ENCODE measurements at regions not wholly inside any gene's neighbourhood (a gene's known extent, or its start where the extent isn't known, plus 50 kb on each side); places are given as distances from the start of the nearest gene placed in this dataset.

- H3K4me1 ChIP-seq (ENCODE audit: control insufficient read depth in 1 of 2, low read depth in 2 of 2): peaks cover 14 to 58% of the 10 kb centered on the region in 2 donors
- no peaks in the 10 kb centered on the region for H3K27me3 ChIP-seq (replicated peaks; ENCODE audit: insufficient read depth)
- ATAC-seq (ENCODE audit: insufficient number of reproducible peaks, low FRiP score, low read depth): no peak
- no peaks in the 10 kb centered on the region for H3K36me3 ChIP-seq
- TF ChIP-seq CTCF (IDR thresholded peaks at IDR 0.05): no peak
- no peaks in the 10 kb centered on the region for H3K9me3 ChIP-seq
- H3K4me3 ChIP-seq: no peak overlapping the region
- no peak for DNase-seq (ENCODE audit: low spot score)
- no peak overlapping the region for H3K27ac ChIP-seq
These were observed 304.6 kb upstream of the DMRT1 start for GRCh38 chr9:536597-537511.

- no peaks in the 10 kb centered on the region for H3K36me3 ChIP-seq
- peaks cover 0 to 32% of the 10 kb centered on the region in 2 donors for H3K4me1 ChIP-seq (ENCODE audit: control insufficient read depth in 1 of 2, low read depth in 2 of 2)
- no peaks in the 10 kb centered on the region for H3K27me3 ChIP-seq (replicated peaks; ENCODE audit: insufficient read depth)
- DNase-seq (ENCODE audit: low spot score) (no peak), ATAC-seq (ENCODE audit: insufficient number of reproducible peaks, low FRiP score, low read depth) (no peak)
- no peaks in the 10 kb centered on the region for H3K9me3 ChIP-seq
- no peak for TF ChIP-seq CTCF (IDR thresholded peaks at IDR 0.05)
- no peak overlapping the region for H3K27ac ChIP-seq
- no peak overlapping the region for H3K4me3 ChIP-seq
These were observed 298.0 kb upstream of the DMRT1 start for GRCh38 chr9:543478-543877.

GRCh38 chr9:545480-545879 is 296.0 kb upstream of the DMRT1 start:
- Histone ChIP-seq H3K27me3 (replicated peaks; ENCODE audit: insufficient read depth) (no peaks in the 10 kb centered on the region), H3K36me3 (no peaks in the 10 kb centered on the region), H3K4me3 (no peak overlapping the region), H3K4me1 (ENCODE audit: control insufficient read depth in 1 of 2, low read depth in 2 of 2) (peaks cover 0 to 32% of the 10 kb centered on the region in 2 donors), H3K9me3 (no peaks in the 10 kb centered on the region), H3K27ac (peak overlapping the region; percentile 1 to 34)
- ATAC-seq (ENCODE audit: insufficient number of reproducible peaks, low FRiP score, low read depth): peak; percentile 97
- no peak for TF ChIP-seq CTCF (IDR thresholded peaks at IDR 0.05)
- peak; percentile 68 for DNase-seq (ENCODE audit: low spot score)

GRCh38 chr9:546235-546634 is 295.3 kb upstream of the DMRT1 start:
- Histone ChIP-seq H3K4me3 (no peak overlapping the region), H3K27me3 (replicated peaks; ENCODE audit: insufficient read depth) (no peaks in the 10 kb centered on the region), H3K36me3 (no peaks in the 10 kb centered on the region), H3K27ac (peak overlapping the region; percentile 1 to 34), H3K9me3 (no peaks in the 10 kb centered on the region), H3K4me1 (ENCODE audit: control insufficient read depth in 1 of 2, low read depth in 2 of 2) (peaks cover 0 to 32% of the 10 kb centered on the region in 2 donors)
- no peak for TF ChIP-seq CTCF (IDR thresholded peaks at IDR 0.05)
- ATAC-seq (ENCODE audit: insufficient number of reproducible peaks, low FRiP score, low read depth) (peak; percentile 21), DNase-seq (ENCODE audit: low spot score) (no peak)

- ATAC-seq (ENCODE audit: insufficient number of reproducible peaks, low FRiP score, low read depth): no peak
- peaks cover 0 to 32% of the 10 kb centered on the region in 2 donors for H3K4me1 ChIP-seq (ENCODE audit: control insufficient read depth in 1 of 2, low read depth in 2 of 2)
- no peak for DNase-seq (ENCODE audit: low spot score)
These were observed 294.7 kb upstream of the DMRT1 start for GRCh38 chr9:546797-547223.

More at GRCh38 chr9:546797-547223, 294.7 kb upstream of the DMRT1 start:
- peak; percentile 27 for TF ChIP-seq CTCF (IDR thresholded peaks at IDR 0.05)
- no peaks in the 10 kb centered on the region for H3K36me3 ChIP-seq
- peak overlapping the region; percentile 1 to 20 for H3K27ac ChIP-seq
- H3K27me3 ChIP-seq (replicated peaks; ENCODE audit: insufficient read depth): no peaks in the 10 kb centered on the region
- no peaks in the 10 kb centered on the region for H3K9me3 ChIP-seq
- peak overlapping the region; percentile 32 for H3K4me3 ChIP-seq

Measured in thoracic aorta (tissue), 2 donors.